Choroid plexus epithelial cell (primary cell): ENCODE measurements at regions not wholly inside any gene's neighbourhood (a gene's known extent, or its start where the extent isn't known, plus 50 kb on each side); places are given as distances from the start of the nearest gene placed in this dataset.
A peak's percentile ranks its signal among the peaks of the same experiment; 100 is the strongest.
"Not testable (repeated sequence)": the region's sequence is repeated elsewhere in the genome, so short reads cannot be mapped to it uniquely, and the experiment has no call there.

Experiments used
- DNase-seq: peaks from one replicate; pipeline ENCODE4 v3.0.0-alpha.2; 2010; ENCODE audit warnings: low read depth
- H3K4me3 ChIP-seq: 2 replicates; pipeline ENCODE4 v1.5.1; 2011; ENCODE audit warnings: low read depth, mild to moderate bottlenecking, control low read depth, low read length, moderate library complexity
- CTCF ChIP-seq: conservative IDR thresholded peaks from 2 replicates; pipeline ENCODE4 v1.5.1; 2011; ENCODE audit warnings: low read depth, mild to moderate bottlenecking, control low read depth, inconsistent platforms, low read length, moderate library complexity

GRCh38 chr14:55777877-55778276 lies 197.9 kb downstream of the KTN1 start:
- DNase-seq: no peak
- H3K4me3 ChIP-seq: no peak overlapping the region
- no peak for TF ChIP-seq CTCF

- H3K4me3 ChIP-seq: no peak overlapping the region
- DNase-seq: peak; percentile 96
- no peak for TF ChIP-seq CTCF
Measured at GRCh38 chr14:55780156-55780946, 200.3 kb downstream of the KTN1 start.

GRCh38 chr14:55781046-55781445 lies 201.0 kb downstream of the KTN1 start:
- TF ChIP-seq CTCF: no peak
- H3K4me3 ChIP-seq: no peak overlapping the region
- peak; percentile 85 for DNase-seq

- peak; percentile 71 for DNase-seq
- TF ChIP-seq CTCF: no peak
- no peak overlapping the region for H3K4me3 ChIP-seq
Measured at GRCh38 chr14:55782166-55782565, 202.2 kb downstream of the KTN1 start.

GRCh38 chr14:55789406-55789805 lies 209.4 kb downstream of the KTN1 start:
- DNase-seq: peak; percentile 83
- TF ChIP-seq CTCF: no peak
- H3K4me3 ChIP-seq: no peak overlapping the region

GRCh38 chr14:55794655-55795595 lies 214.9 kb downstream of the KTN1 start:
- no peak overlapping the region for H3K4me3 ChIP-seq
- peak; percentile 61 for DNase-seq
- TF ChIP-seq CTCF: no peak

GRCh38 chr14:55796513-55796912 lies 216.5 kb downstream of the KTN1 start:
- peak; percentile 56 for DNase-seq
- not testable (repeated sequence) for H3K4me3 ChIP-seq
